Endodermal cell (in vitro differentiated cells): ENCODE measurements at regions not wholly inside any gene's neighbourhood (a gene's known extent, or its start where the extent isn't known, plus 50 kb on each side); places are given as distances from the start of the nearest gene placed in this dataset.

Experiments used
- DNase-seq: peaks from one replicate; pipeline ENCODE4 v3.0.0-alpha.2; 2017
- H3K27ac ChIP-seq: 2 replicates; pipeline ENCODE4 v1.5.1; 2013; ENCODE audit warnings: mild to moderate bottlenecking, low read depth, low read length, moderate library complexity
- H3K27me3 ChIP-seq: 2 replicates; pipeline ENCODE4 v1.6.1; 2013; ENCODE audit warnings: mild to moderate bottlenecking, low read length, moderate library complexity; ENCODE audit not compliant: insufficient read depth, control insufficient read depth, poor library complexity, severe bottlenecking
- H3K36me3 ChIP-seq: 2 replicates; pipeline ENCODE4 v1.7.0; 2013; ENCODE audit warnings: mild to moderate bottlenecking, low read length, moderate library complexity; ENCODE audit not compliant: control insufficient read depth, insufficient read depth
- H3K4me1 ChIP-seq: one replicate; pipeline ENCODE4 v1.7.0; 2013; ENCODE audit warnings: low read length; ENCODE audit not compliant: control insufficient read depth, insufficient read depth
- H3K4me3 ChIP-seq: 2 replicates; pipeline ENCODE4 v1.5.1; 2013; ENCODE audit warnings: mild to moderate bottlenecking, low read length, moderate library complexity
- H3K9ac ChIP-seq: 2 replicates; pipeline ENCODE4 v1.6.1; 2013; ENCODE audit warnings: mild to moderate bottlenecking, low read length, moderate library complexity; ENCODE audit not compliant: poor library complexity, severe bottlenecking; ENCODE audit errors: extremely low read depth
- H3K9me3 ChIP-seq: 2 replicates; pipeline ENCODE4 v1.6.1; 2013; ENCODE audit warnings: mild to moderate bottlenecking, low read length, moderate library complexity; ENCODE audit not compliant: control insufficient read depth
- H3K27ac Mint-ChIP-seq: 2 replicates; pipeline ENCODE4 v1.8.0; 2020; ENCODE audit warnings: mixed read lengths
- H3K27me3 Mint-ChIP-seq: 2 replicates; pipeline ENCODE4 v1.8.0; 2021; ENCODE audit warnings: mild to moderate bottlenecking, mixed read lengths; ENCODE audit not compliant: insufficient read depth
- H3K36me3 Mint-ChIP-seq: 2 replicates; pipeline ENCODE4 v1.8.0; 2020; ENCODE audit warnings: low read depth, mixed read lengths
- H3K4me1 Mint-ChIP-seq: 2 replicates; pipeline ENCODE4 v1.8.0; 2020; ENCODE audit warnings: mixed read lengths
- H3K4me3 Mint-ChIP-seq: 2 replicates; pipeline ENCODE4 v1.8.0; 2020; ENCODE audit warnings: mild to moderate bottlenecking, moderate library complexity, mixed read lengths
- H3K9me3 Mint-ChIP-seq: 2 replicates; pipeline ENCODE4 v1.8.0; 2020; ENCODE audit warnings: mild to moderate bottlenecking, mixed read lengths
- CTCF ChIP-seq: fragments of 200-600 bp; sonication (generic); conservative IDR thresholded peaks from 2 replicates; pipeline ENCODE4 v1.5.0; 2021; ENCODE audit warnings: antibody characterized with exemption, mild to moderate bottlenecking
- WGBS, 2 experiments: methylation state at CpG; one replicate each; pipeline versions ENCODE4 v1.1.5 to v1.1.7; 2013; ENCODE audit warnings: missing lambda C conversion rate in 2 of 2, mixed read lengths in 1 of 2; ENCODE audit not compliant: insufficient coverage in 1 of 2, insufficient read length in 1 of 2; 5-methylcytosine and 5-hydroxymethylcytosine counted together

GRCh38 chr3:157618075-157618760, 115.0 kb upstream of the VEPH1 start:
- Histone ChIP-seq H3K4me1 (no peaks in the 10 kb centered on the region), H3K9me3 (no peaks in the 10 kb centered on the region), H3K36me3 (no peaks in the 10 kb centered on the region), H3K9ac (no peak overlapping the region), H3K27ac (no peak overlapping the region), H3K4me3 (no peak overlapping the region), H3K27me3 (no peaks in the 10 kb centered on the region)
- WGBS, 2 experiments, result 37 to 42% methylated on average over 2 to 5 of the region's 6 CpGs
- Mint-ChIP-seq H3K36me3 (no peaks in the 10 kb centered on the region), H3K4me1 (peaks cover 9% of the 10 kb centered on the region), H3K9me3 (no peaks in the 10 kb centered on the region), H3K27ac (no peak overlapping the region), H3K4me3 (no peak overlapping the region), H3K27me3 (no peaks in the 10 kb centered on the region)
- TF ChIP-seq CTCF, result peak; percentile 80
- DNase-seq, result no peak

GRCh38 chr3:157614896-157615295, 111.7 kb upstream of the VEPH1 start:
- Mint-ChIP-seq H3K4me1 (peaks cover 7% of the 10 kb centered on the region), H3K27ac (no peak overlapping the region), H3K36me3 (no peaks in the 10 kb centered on the region), H3K9me3 (no peaks in the 10 kb centered on the region), H3K4me3 (no peak overlapping the region), H3K27me3 (no peaks in the 10 kb centered on the region)
- H3K4me1 ChIP-seq, result no peaks in the 10 kb centered on the region
- TF ChIP-seq CTCF, result no peak
- 83 to 90% methylated on average over 1 to 2 of the region's 2 CpGs for WGBS, 2 experiments
- H3K9ac ChIP-seq, result no peak overlapping the region
- no peaks in the 10 kb centered on the region for H3K36me3 ChIP-seq
- no peaks in the 10 kb centered on the region for H3K9me3 ChIP-seq
- H3K27me3 ChIP-seq, result no peaks in the 10 kb centered on the region
- no peak overlapping the region for H3K4me3 ChIP-seq
- no peak for DNase-seq
- no peak overlapping the region for H3K27ac ChIP-seq

GRCh38 chr3:157611536-157612076, 108.4 kb upstream of the VEPH1 start:
- no peaks in the 10 kb centered on the region for H3K9me3 ChIP-seq
- Mint-ChIP-seq H3K27me3 (no peaks in the 10 kb centered on the region), H3K27ac (no peak overlapping the region), H3K36me3 (no peaks in the 10 kb centered on the region), H3K9me3 (no peaks in the 10 kb centered on the region), H3K4me1 (peaks cover 5% of the 10 kb centered on the region), H3K4me3 (no peak overlapping the region)
- WGBS, 2 experiments, result 86 to 92% methylated on average over 3 to 4 of the region's 4 CpGs
- TF ChIP-seq CTCF, result no peak
- DNase-seq, result no peak
- H3K27ac ChIP-seq, result no peak overlapping the region
- H3K27me3 ChIP-seq, result no peaks in the 10 kb centered on the region
- H3K4me1 ChIP-seq, result no peaks in the 10 kb centered on the region
- H3K4me3 ChIP-seq, result no peak overlapping the region
- H3K36me3 ChIP-seq, result no peaks in the 10 kb centered on the region
- H3K9ac ChIP-seq, result no peak overlapping the region
